K562 (cell line): ENCODE measurements at regions not wholly inside any gene's neighbourhood (a gene's known extent, or its start where the extent isn't known, plus 50 kb on each side); places are given as distances from the start of the nearest gene placed in this dataset.

ENCODE experiments used
- ATAC-seq: fragments of 200-7000 bp; cut with Tn5 transposase; 3 replicates; pipeline ENCODE4 v1.9.1; 2020; ENCODE audit warnings: moderate library complexity
- BruUV-seq: library from RNA; stranded (reverse); fragments of 400-500 nt; replicated peaks from 2 replicates; lab custom pipeline; 2021; lab: Mats Ljungman, UMichigan
- CTCF ChIA-PET: fragments of 300-600 bp; formaldehyde crosslinking; extraction: SDS; loops from one replicate; lab custom pipeline; 2021; ENCODE audit warnings: low intra/inter-chr PET ratio; lab: Yijun Ruan, JAX
- POLR2A ChIA-PET: fragments of 300-600, 350-650 bp; sonication (Branson Sonifier 250); formaldehyde crosslinking; extraction: SDS; loops from one replicate; lab custom pipeline; 2021; ENCODE audit warnings: antibody characterized with exemption, inconsistent platforms; lab: Yijun Ruan, JAX
- DNase-seq, 4 experiments: peaks; one replicate each; pipeline versions ENCODE4 v3.0.0 to v3.0.0-alpha.2; 2011 to 2018; ENCODE audit warnings: low spot score in 3 of 4, mixed read lengths in 3 of 4; ENCODE audit errors: extremely low read depth in 1 of 4
- FAIRE-seq: peaks from 2 replicates; lab custom pipeline; 2011; peaks lifted over from hg19 to GRCh38; lab: Jason Lieb, UNC
- H2AFZ ChIP-seq: 2 replicates; pipeline ENCODE4 v1.6.0; 2011; ENCODE audit warnings: low read depth, low read length, control low read depth, inconsistent platforms
- H3K27ac ChIP-seq: fragments of 200-600 bp; 3 replicates; pipeline ENCODE4 v1.8.0; 2011; ENCODE audit warnings: low read depth, mild to moderate bottlenecking, control low read depth, inconsistent platforms, low read length, moderate library complexity, mixed read lengths; ENCODE audit errors: extremely low read depth
- H3K27me3 ChIP-seq, 2 experiments: fragments of 300-600 bp in 1 of 2; 2 replicates in 1 of 2; 3 replicates in 1 of 2; pipeline versions ENCODE4 v1.6.0 to v1.8.0; 2011; ENCODE audit warnings: inconsistent platforms in 2 of 2, low read length in 2 of 2, mild to moderate bottlenecking in 1 of 2, mixed read lengths in 1 of 2, moderate library complexity in 1 of 2; ENCODE audit not compliant: control insufficient read depth in 2 of 2, insufficient read depth in 2 of 2
- H3K36me3 ChIP-seq: fragments of 300-600 bp; 3 replicates; pipeline ENCODE4 v1.8.0; 2011; ENCODE audit warnings: mild to moderate bottlenecking, low read length, inconsistent platforms; ENCODE audit not compliant: control insufficient read depth, insufficient read depth
- H3K4me1 ChIP-seq, 2 experiments: fragments of 200-600 bp in 1 of 2; replicated peaks in 1 of 2; 2 replicates in 1 of 2; 3 replicates in 1 of 2; pipeline versions ENCODE4 v1.5.1 to v1.8.0; 2011; ENCODE audit warnings: inconsistent platforms in 2 of 2, low read length in 2 of 2, mild to moderate bottlenecking in 1 of 2, mixed read lengths in 1 of 2, moderate library complexity in 1 of 2; ENCODE audit not compliant: control insufficient read depth in 2 of 2, insufficient read depth in 2 of 2
- H3K4me2 ChIP-seq: 2 replicates; pipeline ENCODE4 v1.6.1; 2011; ENCODE audit warnings: low read length, control low read depth, inconsistent platforms, mixed read lengths; ENCODE audit not compliant: insufficient read depth
- H3K4me3 ChIP-seq: fragments of 200-600 bp; sonication (generic), shearing (Covaris generic); 2 replicates; pipeline ENCODE4 v1.5.1; 2016; ENCODE audit warnings: control low read depth, inconsistent platforms
- H3K79me2 ChIP-seq: fragments of 200-600 bp; 3 replicates; pipeline ENCODE4 v1.8.0; 2011; ENCODE audit warnings: low read length, inconsistent platforms; ENCODE audit not compliant: control insufficient read depth, insufficient read depth
- H3K9ac ChIP-seq, 2 experiments: 2 replicates each; pipeline versions ENCODE4 v1.6.0 to v1.6.1; 2011; ENCODE audit warnings: low read depth in 2 of 2, low read length in 2 of 2, control low read depth in 1 of 2, inconsistent platforms in 1 of 2, mild to moderate bottlenecking in 1 of 2, mixed read lengths in 1 of 2; ENCODE audit not compliant: insufficient read depth in 1 of 2
- H3K9me1 ChIP-seq: one replicate; pipeline ENCODE4 v1.6.0; 2011; ENCODE audit warnings: inconsistent platforms, mild to moderate bottlenecking, low read length, moderate library complexity; ENCODE audit not compliant: control insufficient read depth, insufficient read depth
- H3K9me3 ChIP-seq: replicated peaks from 2 replicates; pipeline ENCODE4 v1.5.1; 2011; ENCODE audit warnings: low read depth, low read length, inconsistent platforms; ENCODE audit not compliant: control insufficient read depth, insufficient read depth
- H4K20me1 ChIP-seq: replicated peaks from 2 replicates; pipeline ENCODE4 v1.6.1; 2011; ENCODE audit warnings: low read length, inconsistent platforms, mixed read lengths; ENCODE audit not compliant: control insufficient read depth, insufficient read depth
- HMG20A ChIP-seq: fragments of 450-650 bp; formaldehyde crosslinking; conservative IDR thresholded peaks from 2 replicates; pipeline ENCODE4 v1.4.0; 2020; ENCODE audit warnings: mild to moderate bottlenecking, mixed read lengths
- RFX1 ChIP-seq: fragments of 450-650 bp; IDR thresholded peaks from 2 replicates; pipeline ENCODE4 v1.6.1; 2016; ENCODE audit warnings: mild to moderate bottlenecking, moderate library complexity
- SMARCC2 ChIP-seq: fragments of 450-650 bp; IDR thresholded peaks from 2 replicates; pipeline ENCODE4 v1.6.1; 2017; ENCODE audit warnings: antibody characterized with exemption, moderate library complexity, mild to moderate bottlenecking, low read depth
- U2AF1 ChIP-seq: fragments of 200-400 bp; formaldehyde crosslinking; optimal IDR thresholded peaks from 2 replicates; pipeline ENCODE3; 2017; ENCODE audit warnings: mild to moderate bottlenecking, low read depth, low read length, moderate library complexity
- U2AF2 ChIP-seq: fragments of 200-400 bp; formaldehyde crosslinking; optimal IDR thresholded peaks from 2 replicates; pipeline ENCODE3; 2017; ENCODE audit warnings: low read depth, mild to moderate bottlenecking, low read length
- ZFP1 ChIP-seq: fragments of 450-650 bp; formaldehyde crosslinking; IDR thresholded peaks from 2 replicates; pipeline ENCODE4 v1.4.0; 2020; ENCODE audit warnings: mild to moderate bottlenecking, mixed read lengths
- ZNF780A ChIP-seq: fragments of 250-450 bp; sonication (Bioruptor Pico); IDR thresholded peaks from 2 replicates; pipeline ENCODE4 v1.5.0; 2021; ENCODE audit warnings: mild to moderate bottlenecking
- WGBS: fragments of 100-300 bp; shearing (Covaris generic); methylation state at CpG from one replicate; pipeline ENCODE4 v1.1.6; 2016; ENCODE audit warnings: low coverage, mixed read lengths; ENCODE audit not compliant: insufficient coverage; ENCODE audit errors: missing lambda C conversion rate; 5-methylcytosine and 5-hydroxymethylcytosine counted together
- in situ Hi-C: fragments of 300-500 bp; cut with MboI; formaldehyde crosslinking; loops from 4 replicates; pipeline ENCODE4 v1.15.0; 2018; ENCODE audit warnings: inconsistent platforms, mixed read lengths
- intact Hi-C: fragments of 100-400 bp; cut with micrococcal nuclease; formaldehyde crosslinking; loops from 2 replicates; pipeline ENCODE4 v1.14.2; 2022
- TF ChIP-seq, protein P1 (sequence below): fragments of 250-450 bp; sonication (Bioruptor Pico); IDR thresholded peaks from 2 replicates; pipeline ENCODE4 v1.8.0; 2022; ENCODE audit warnings: inconsistent platforms

DNA sequence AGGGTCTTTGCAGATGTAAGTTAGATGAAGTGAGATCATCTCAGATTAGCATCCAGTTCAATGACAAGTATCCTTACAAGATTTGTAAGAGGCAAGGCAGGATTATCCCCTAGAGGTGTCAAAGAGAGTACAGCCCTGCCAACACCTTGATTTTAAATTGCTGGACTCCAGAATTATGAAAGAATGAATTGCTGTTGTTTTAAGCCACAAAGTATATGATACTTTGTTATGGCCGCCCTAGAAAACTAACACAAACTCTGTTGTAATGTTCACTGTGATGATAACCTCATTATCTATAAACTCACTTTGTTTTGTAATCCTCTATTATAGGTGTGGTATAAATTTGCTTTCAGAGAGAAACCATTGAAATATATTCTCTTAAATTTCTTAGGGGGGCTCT lies 249.0 kb upstream of the SPOPL start:
- no peak overlapping the region for H2AFZ ChIP-seq
- no peaks in the 10 kb centered on the region for H3K36me3 ChIP-seq
- no peak for TF ChIP-seq U2AF2
- TF ChIP-seq, protein P1, sequence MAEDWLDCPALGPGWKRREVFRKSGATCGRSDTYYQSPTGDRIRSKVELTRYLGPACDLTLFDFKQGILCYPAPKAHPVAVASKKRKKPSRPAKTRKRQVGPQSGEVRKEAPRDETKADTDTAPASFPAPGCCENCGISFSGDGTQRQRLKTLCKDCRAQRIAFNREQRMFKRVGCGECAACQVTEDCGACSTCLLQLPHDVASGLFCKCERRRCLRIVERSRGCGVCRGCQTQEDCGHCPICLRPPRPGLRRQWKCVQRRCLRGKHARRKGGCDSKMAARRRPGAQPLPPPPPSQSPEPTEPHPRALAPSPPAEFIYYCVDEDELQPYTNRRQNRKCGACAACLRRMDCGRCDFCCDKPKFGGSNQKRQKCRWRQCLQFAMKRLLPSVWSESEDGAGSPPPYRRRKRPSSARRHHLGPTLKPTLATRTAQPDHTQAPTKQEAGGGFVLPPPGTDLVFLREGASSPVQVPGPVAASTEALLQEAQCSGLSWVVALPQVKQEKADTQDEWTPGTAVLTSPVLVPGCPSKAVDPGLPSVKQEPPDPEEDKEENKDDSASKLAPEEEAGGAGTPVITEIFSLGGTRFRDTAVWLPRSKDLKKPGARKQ (CRISPR knock-in tag) = no peak
- no peak for TF ChIP-seq SMARCC2
- TF ChIP-seq ZNF780A (CRISPR knock-in tag) = no peak
- TF ChIP-seq ZFP1 (CRISPR knock-in tag) = no peak
- no peak for TF ChIP-seq RFX1
- no peak for TF ChIP-seq HMG20A (CRISPR knock-in tag)
- no peak for TF ChIP-seq U2AF1

More for the DNA sequence above, 249.0 kb upstream of the SPOPL start:
- Histone ChIP-seq H3K9ac (no peak overlapping the region), H3K4me2 (no peak overlapping the region), H3K27me3 (no peaks in the 10 kb centered on the region), H3K4me1 (no peaks in the 10 kb centered on the region), H3K9me3 (no peaks in the 10 kb centered on the region), H3K27ac (no peak overlapping the region), H3K4me3 (no peak overlapping the region), H3K9me1 (no peaks in the 10 kb centered on the region), H3K79me2 (no peaks in the 10 kb centered on the region), H4K20me1 (no peaks in the 10 kb centered on the region)
- FAIRE-seq (no peak), DNase-seq (no peak), ATAC-seq (no peak)
- WGBS = 0% methylated on average over 1 of the region's 1 CpG
- intact Hi-C loops (no loop called here), in situ Hi-C loops (no loop called here)
- no TSS peak for BruUV-seq
- ChIA-PET POLR2A (no interaction called here), CTCF (no interaction called here)
